SH-SY5Y (cell line): ENCODE measurements at regions not wholly inside any gene's neighbourhood (a gene's known extent, or its start where the extent isn't known, plus 50 kb on each side); places are given as distances from the start of the nearest gene placed in this dataset.

Experiments
- GATA2 ChIP-seq: IDR thresholded peaks from 2 replicates; pipeline ENCODE4 v1.6.1; 2011; ENCODE audit warnings: mild to moderate bottlenecking, low read depth, low read length
- GATA3 ChIP-seq: IDR thresholded peaks from 2 replicates; pipeline ENCODE4 v1.6.1; 2011; ENCODE audit warnings: low read depth, mild to moderate bottlenecking, low read length, moderate library complexity

DNA sequence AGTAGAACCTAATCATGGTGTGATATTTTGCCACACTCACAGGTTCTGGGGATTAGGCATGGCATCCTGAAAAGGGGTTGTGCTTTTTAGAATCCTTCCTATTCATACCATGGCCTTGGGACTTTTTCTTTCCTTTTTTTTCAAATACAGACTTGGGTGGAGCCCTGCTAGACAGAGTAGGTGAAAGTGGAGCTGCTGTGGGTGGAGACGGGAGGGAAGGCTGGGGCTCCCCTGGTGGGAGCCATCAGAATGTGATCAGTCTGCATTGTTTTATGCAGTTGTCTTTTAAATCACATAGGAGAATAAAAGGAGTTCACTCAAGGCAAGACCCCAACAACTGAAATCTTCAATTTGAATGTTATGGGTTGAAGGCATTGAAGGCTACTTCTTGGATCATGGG lies 130.2 kb downstream of the VAPA start:
- no peak for TF ChIP-seq GATA3
- no peak for TF ChIP-seq GATA2

DNA sequence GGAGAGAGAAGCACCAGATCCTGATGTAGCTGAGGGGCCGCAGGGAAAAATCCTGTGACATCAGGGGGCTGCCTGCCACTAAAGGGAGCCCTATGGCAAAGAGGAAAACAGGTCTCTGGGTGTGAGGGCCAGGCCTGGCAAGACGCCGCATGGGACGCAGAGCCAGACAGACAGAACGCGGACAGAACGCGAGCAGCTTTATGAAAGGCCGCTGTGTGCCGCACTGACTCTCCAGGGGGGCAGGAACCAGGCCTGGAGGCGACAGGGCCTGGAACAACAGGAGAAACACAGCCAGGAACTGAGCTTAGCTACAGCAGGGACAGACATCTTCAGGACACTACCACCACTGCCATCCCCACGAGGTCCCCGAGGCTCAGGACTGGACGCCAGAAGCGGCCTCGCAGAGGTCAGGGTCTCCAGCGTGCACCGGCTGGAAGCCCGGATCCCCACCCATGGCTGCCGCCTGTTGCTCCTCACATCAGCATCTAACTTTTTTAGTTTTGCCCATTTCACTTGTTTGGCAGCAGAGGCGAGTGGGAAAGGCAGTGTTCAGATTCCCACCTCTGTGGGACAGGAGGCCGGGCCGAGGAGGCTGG lies 131.6 kb downstream of the VAPA start:
- TF ChIP-seq GATA3 (no peak), GATA2 (no peak)

DNA sequence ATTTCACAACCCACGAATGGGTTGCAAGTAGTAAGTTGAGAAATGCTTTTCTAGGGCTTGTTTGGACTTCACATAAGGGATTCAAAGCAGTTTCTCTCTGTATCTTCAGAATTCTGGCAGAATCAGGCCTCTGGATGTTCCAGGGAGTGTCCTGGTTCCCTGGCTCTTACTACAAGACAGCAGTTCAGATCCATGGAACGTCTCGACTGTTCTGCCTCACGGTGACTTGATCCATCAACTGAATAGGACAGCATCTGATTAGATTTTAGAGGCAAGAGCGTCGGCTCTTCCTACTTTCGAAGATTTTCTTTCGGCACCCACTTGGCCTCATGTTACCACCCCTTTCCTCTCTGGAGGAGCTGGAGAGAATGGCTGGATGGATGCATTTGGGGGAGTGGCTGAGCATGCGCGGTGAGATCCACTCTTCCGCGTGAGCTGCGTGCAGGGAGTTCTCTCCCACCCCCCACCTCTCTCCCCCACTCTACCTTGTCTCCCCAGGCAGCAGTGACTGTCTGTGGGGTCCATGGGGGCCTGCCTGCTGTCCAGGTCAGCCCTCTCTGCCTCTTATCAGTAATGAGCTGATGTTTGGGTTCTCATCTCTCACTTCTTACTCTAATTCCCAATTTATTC lies 132.5 kb downstream of the VAPA start:
- TF ChIP-seq GATA3 (no peak), GATA2 (no peak)

DNA sequence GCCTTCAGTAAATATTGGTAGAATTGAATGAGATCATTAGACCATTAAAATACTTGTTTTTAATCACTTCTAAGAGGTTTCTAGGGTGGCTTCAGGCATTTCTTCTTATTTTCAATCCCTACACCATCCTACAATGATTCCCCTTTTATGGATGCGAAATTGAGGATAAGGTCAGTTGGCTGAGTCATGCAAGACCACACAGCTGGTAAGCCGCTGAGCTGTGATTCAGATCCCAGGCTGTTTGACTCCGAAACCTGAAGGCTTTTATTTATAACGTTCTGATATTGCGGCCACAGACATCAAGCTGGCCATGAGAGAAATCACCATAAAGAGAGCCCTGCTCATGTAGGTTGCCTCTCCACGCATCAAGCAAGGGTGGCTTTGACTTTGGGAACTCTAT lies 133.4 kb downstream of the VAPA start:
- TF ChIP-seq GATA3 (no peak), GATA2 (no peak)

DNA sequence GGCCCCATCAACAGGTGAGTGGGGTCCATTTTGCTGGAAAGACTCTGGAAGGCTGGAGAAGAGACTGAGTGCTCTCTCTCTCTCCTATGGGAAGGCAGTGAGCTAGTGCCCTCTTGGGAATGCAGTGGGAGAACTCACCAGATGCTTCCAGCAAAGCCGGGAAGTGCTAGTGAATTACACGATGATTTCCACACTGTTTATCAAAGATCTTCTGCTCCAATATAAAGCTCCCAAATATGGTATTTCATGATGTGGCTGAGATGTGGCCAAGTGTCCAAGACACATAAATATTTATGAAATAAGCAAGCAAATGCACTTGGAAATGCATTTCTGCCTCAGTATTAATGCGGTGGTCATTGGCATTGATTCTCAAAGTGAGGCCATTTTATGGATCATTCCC lies 135.9 kb downstream of the VAPA start:
- TF ChIP-seq GATA3 (no peak), GATA2 (no peak)

DNA sequence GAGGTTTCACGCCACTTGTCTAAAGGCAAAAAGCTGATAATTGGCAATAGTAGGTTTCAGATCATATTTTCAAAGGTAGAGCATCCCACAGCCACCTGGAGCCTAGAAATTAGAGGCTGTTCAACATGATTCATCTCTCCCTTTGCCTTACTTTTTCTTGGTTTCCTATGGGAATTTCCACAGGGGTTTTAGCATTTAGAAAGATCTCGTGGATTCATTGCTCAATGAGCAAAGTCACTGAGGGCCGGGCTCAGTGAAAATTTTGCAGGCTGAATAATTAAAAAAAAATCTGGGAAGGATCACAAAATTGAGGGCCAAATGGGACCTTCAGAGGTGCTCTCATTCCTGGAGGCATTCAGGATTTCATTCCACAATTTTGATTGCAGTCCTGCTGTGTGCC lies 137.1 kb downstream of the VAPA start:
- no peak for TF ChIP-seq GATA2
- TF ChIP-seq GATA3 = no peak

DNA sequence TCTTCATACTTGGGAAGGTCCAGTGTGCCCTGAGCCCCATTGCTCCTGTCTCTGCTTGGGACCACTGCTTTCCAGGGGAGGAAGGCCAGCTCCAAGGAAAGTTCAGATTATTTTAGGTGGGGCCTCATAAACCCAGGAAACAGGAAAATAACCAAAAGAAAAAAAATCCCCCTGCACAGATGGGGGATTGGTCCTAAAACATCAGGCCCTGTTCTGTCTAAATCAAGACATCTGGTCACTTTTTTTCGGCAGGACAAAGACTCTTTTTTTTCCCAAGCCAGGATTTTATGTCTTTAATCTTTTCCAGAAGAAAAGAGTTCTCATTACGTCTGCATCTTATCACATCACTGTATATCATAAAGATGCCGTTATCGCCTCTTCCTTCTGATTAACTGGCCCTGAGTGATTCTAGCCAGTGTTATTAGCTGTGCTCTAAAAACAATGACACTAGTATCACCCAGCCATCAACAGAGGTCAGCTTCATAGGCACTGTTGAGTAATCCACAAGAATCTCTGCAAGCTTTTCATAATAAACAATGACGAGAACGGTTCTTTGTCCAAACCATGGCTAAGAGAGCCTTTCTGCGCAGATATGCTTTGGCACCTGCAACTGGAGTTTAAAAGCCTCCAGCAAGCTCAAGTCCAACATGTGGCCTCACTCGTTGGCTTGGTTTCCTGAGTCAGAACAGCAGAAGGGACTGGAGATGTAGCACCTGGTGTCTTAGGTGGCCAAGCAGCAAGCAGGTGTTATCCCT lies 138.2 kb downstream of the VAPA start:
- TF ChIP-seq GATA2 (no peak), GATA3 (no peak)

DNA sequence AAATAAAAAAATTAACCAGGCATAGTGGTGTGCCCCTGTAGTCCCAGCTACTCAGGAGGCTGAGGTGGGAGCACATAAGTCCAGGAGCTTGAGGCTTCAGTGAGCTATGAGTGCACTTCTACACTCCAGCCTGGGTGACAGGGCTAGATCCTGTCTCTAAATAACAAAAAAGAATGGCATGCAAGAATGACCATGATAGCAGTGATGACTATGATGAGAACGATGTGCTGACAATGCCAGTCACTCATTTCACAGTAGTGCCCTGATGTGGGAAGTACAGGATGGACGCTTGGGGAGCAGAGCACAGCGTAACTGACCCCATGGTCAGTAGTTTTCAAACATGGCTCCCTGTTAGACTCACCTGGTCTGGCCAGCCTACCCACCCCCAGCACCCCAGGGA lies 139.1 kb downstream of the VAPA start:
- TF ChIP-seq GATA3 = no peak
- no peak for TF ChIP-seq GATA2

DNA sequence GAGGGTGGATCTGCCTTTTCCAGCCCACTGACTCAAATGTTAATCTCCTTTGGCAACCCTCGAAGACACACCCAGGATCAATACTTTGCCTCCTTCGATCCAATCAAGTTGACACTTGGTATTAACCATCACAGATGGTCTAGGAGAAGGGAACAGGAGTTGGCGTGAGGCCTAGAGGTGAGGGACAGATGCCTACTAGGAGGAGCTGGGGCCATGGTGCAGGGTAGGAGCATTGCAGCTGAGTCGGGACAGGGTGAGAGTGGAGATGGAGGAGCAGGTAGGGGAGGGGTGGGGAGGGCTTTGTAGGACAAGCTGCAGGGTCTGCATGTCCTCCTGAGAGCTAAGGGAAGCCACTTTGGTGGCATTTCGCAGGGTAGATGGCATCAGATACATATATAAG lies 140.0 kb downstream of the VAPA start:
- no peak for TF ChIP-seq GATA3
- no peak for TF ChIP-seq GATA2

DNA sequence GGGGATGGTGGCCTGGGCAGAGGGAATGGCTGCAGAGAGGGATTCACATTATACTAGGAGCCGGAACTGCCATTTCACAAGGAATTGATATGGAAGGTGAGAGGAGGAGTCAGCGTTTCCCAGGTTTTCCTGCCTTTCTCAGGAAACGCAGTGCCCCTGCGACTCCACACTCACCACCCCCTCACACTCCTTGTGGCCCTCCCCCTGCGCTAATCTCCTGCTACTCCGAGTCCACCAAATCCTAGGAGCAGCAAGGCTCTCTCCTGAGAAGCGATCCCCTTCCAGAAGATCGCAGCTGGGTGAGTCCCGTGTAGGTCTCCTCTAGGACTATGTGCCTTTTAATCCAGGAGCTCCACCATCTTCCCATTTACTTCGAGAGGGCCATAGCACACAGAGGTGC lies 140.6 kb downstream of the VAPA start:
- TF ChIP-seq GATA3 (no peak), GATA2 (no peak)

DNA sequence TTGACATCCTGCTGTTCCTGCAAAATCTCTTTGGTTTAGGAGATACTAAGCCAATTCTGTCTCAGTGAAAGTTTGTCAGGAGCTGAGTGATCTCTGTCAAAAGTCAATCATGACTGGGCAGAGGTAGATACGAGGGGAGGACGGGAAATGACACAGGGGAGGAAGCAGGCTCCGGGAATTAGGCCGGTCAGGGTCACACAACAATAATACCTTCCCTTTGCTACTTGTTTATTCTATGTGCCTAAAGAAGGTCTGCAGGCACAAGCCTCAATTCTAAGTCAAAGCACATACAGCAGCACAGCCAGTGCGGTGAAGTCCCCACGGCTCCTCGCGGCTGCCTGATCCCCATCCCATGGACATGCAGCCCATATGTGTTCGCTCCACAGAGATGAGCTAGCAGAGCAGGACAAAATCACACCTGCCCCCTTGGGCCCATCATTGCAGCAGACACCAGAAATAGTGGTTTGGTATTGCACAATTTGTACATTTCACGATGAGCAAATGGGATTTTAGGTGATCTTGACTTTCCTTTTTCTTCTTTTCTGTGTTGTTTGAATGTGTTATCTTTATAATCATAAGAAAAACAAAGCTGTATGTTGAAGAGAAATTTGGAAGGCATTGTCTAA lies 141.4 kb downstream of the VAPA start:
- TF ChIP-seq GATA2 = no peak
- TF ChIP-seq GATA3 = no peak

DNA sequence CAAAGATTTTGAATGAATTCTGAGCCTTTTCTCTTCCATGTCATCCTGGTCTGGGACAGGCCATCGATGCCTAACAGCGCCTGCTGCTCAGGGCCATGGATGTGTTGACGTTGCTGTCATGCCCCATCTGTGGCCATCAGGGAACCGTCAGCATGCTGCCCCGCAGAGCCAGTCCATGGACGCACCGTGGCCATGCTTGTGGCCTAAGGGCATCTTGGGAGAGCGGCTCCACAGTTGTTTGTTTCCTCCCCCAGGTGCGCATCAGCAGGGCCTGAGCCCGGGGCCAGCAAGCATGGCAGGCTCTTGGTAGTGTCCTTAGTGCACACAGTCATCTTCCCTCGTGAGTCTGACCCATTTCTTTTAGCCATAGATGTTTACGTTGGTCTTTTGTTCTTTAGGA lies 142.7 kb downstream of the VAPA start:
- TF ChIP-seq GATA3 = no peak
- TF ChIP-seq GATA2 = no peak

DNA sequence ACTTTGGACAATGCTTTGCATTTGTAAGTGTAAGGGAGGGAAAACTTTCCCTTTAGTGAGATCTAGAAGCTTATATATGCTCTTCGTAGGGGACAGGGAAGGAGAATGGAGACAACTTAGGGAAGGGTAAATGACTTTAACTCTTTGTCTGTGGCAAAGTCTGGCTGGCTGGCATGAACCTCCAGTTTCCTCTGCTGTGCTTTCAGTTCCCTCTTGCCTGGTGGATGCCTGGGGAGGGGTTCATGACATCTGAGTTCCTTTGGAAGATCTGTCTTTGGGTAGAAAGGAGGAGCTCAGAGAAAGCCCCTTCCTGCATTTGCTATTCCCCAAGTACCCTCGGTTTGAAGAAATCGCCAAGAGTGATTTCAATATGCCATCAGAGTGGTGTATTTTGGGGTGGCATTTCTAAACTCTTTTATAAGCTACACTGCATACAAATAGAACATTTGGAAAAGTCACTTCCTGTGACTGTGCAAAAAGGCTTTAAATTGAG lies 143.6 kb downstream of the VAPA start:
- TF ChIP-seq GATA3 = no peak
- no peak for TF ChIP-seq GATA2

DNA sequence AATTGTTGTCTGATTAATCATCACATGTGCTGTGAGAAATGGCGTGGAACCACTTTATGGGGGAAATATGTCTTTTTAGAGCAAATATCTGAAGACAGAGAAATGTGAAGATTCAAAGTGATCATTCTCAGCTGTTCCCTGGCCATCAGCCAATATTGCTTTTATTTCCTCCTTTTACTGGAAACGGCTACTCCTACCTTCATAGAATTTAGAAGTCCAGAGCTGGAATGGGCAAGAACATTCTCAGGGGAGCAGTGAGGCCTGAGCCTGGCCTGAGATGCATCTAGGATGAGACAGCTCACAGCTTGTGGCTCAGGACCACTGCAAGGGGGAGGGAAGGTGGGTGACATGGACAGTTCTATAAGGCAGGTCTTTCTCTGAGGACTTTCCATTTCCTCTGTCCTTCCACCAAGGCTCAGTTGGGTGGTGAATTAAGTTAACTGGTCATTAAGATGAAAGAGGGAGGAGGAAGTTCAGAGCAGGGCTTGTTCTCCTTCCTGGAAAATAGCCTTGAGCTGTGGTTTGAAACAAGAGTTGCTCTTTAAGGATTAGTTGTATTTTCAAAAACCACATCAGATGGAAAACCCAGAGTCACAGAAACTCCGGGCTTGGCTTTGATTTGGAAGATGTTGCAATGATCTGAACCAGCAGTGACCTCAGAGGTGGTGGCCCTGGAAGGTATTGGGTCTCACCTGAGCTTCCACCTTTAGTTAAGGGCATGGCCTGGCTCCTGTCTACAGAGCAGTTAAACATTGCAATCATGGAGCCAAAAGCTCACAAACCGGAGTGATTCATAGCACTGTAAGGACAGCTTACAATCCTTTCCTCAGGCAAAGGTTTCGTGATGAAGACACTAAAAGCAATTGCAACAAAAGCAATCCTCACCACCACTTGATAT lies 144.3 kb downstream of the VAPA start:
- TF ChIP-seq GATA3 = no peak
- TF ChIP-seq GATA2 = no peak

DNA sequence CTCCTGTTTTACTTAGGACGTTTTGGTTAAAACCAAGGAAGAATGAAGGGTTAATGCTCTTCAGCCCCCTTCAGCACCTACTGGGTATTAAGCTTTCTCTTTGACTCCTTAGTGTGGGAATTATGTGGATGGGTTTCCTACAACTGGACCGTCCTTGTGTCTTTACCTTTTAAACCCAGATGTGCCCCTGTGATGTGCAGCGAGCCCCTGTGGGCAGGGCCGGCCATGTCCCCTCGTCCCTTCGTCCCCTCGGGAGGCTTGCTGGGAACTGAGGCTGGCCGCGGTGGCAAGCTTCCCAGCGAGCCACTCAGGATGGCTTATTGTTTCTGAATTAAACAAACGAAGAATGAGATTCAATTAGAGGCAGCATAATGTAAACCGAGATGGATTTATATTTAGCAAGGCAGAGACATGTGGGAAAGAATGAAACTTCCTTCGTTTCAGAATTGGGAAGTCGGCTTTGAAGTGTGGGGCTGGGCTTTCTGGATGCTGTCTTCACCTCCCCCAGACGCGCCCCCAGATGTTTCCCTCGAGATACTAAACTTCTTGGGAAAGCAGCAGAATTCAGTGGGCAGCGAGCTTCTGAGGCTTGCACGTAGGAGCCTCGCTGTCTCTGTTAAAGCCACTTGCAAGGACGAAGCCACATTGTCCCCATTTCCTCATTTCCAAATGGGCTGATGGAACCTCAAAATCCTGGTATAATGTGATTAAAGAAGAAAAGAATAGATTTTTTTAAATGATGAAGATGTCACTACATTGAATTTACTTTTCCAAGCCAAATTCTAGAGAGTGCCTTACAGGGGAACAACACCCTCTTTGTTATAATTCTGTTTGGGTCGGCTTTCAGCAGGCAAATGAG lies 146.0 kb downstream of the VAPA start:
- TF ChIP-seq GATA3 (no peak), GATA2 (no peak)
